NB4 (cell line): ENCODE measurements at regions not wholly inside any gene's neighbourhood (a gene's known extent, or its start where the extent isn't known, plus 50 kb on each side); places are given as distances from the start of the nearest gene placed in this dataset.

ENCODE experiments used
- DNase-seq: peaks from one replicate; pipeline ENCODE4 v3.0.0; 2010; ENCODE audit warnings: low read depth
- H3K4me3 ChIP-seq: one replicate; pipeline ENCODE4 v1.5.1; 2011; ENCODE audit warnings: mild to moderate bottlenecking, low read depth, low read length, moderate library complexity
- MYC ChIP-seq: IDR thresholded peaks from 2 replicates; pipeline ENCODE4 v1.6.1; 2011; ENCODE audit warnings: low read depth, low read length
- POLR2A ChIP-seq: IDR thresholded peaks from 2 replicates; pipeline ENCODE4 v1.6.1; 2011; ENCODE audit warnings: mild to moderate bottlenecking; ENCODE audit not compliant: insufficient read length; ENCODE audit errors: extremely low read depth
- TF ChIP-seq, protein P1 (sequence below): IDR thresholded peaks from 2 replicates; pipeline ENCODE4 v1.6.1; 2011; ENCODE audit warnings: low read depth, low read length
- TF ChIP-seq, protein P2 (sequence below): IDR thresholded peaks from one replicate; pipeline ENCODE4 v1.5.1; 2012; ENCODE audit warnings: low read depth, low read length

DNA sequence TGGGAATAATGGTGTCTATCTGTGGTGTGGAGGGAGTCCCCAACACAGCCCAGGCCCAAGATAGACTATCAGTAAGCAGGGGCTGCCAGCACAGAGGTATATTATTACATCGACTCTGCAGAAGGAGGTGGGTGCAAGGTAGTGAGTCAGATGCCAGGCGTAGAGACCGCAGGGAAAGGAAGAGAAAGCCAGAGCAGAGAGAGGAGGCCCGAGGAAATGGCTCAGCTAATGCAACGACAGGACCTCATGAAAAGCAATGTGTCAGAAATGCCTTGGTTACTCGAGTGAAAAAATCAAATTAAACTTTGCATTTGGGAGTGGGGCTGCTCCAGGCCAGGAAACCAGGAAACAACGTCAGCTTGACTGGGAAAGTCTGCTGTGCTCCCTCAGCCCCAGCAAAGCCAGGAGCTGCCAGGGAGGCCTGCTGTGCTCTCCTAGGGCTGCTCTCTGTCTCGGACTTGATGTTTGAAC, 173.2 kb downstream of the SUDS3 start:
- TF ChIP-seq, protein P1, sequence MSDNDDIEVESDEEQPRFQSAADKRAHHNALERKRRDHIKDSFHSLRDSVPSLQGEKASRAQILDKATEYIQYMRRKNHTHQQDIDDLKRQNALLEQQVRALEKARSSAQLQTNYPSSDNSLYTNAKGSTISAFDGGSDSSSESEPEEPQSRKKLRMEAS = no peak
- TF ChIP-seq MYC = no peak
- no peak for TF ChIP-seq POLR2A
- TF ChIP-seq, protein P2, sequence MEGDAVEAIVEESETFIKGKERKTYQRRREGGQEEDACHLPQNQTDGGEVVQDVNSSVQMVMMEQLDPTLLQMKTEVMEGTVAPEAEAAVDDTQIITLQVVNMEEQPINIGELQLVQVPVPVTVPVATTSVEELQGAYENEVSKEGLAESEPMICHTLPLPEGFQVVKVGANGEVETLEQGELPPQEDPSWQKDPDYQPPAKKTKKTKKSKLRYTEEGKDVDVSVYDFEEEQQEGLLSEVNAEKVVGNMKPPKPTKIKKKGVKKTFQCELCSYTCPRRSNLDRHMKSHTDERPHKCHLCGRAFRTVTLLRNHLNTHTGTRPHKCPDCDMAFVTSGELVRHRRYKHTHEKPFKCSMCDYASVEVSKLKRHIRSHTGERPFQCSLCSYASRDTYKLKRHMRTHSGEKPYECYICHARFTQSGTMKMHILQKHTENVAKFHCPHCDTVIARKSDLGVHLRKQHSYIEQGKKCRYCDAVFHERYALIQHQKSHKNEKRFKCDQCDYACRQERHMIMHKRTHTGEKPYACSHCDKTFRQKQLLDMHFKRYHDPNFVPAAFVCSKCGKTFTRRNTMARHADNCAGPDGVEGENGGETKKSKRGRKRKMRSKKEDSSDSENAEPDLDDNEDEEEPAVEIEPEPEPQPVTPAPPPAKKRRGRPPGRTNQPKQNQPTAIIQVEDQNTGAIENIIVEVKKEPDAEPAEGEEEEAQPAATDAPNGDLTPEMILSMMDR = no peak
- no peak for DNase-seq
- H3K4me3 ChIP-seq = no peak overlapping the region

DNA sequence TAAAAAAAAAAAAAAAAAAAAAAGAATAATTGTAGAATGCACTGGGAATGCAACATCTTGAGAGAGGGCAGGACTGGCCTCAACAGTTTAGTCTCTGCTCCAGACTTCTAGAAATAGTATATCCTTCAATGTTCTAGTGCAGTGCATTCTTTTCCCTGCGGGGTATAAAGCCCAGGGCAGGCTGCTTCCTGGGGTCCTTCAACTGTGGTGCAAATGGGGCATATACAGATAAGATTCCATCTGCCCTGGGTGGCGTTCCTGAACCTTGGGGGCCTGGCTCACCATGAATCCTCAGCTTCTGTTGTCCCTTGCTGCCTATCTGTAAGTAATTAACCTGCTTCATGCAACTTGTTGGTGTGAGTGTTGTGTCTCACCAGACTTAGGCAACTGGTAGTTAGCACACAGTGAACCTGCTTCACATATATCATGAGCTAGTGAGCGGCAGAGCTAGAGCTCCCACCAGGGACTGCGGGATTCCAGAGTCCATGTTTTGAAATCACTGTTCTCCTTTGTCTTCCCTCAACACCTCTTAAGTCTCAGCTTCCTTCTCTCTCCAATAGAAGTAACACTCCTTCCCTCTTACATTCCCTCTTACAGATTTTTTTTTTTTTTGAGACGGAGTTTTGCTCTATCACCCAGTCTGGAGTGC, 177.6 kb downstream of the SUDS3 start:
- TF ChIP-seq, protein P2 = no peak
- TF ChIP-seq, protein P1 = no peak
- TF ChIP-seq MYC (no peak), POLR2A (no peak)
- H3K4me3 ChIP-seq = no peak overlapping the region
- no peak for DNase-seq

DNA sequence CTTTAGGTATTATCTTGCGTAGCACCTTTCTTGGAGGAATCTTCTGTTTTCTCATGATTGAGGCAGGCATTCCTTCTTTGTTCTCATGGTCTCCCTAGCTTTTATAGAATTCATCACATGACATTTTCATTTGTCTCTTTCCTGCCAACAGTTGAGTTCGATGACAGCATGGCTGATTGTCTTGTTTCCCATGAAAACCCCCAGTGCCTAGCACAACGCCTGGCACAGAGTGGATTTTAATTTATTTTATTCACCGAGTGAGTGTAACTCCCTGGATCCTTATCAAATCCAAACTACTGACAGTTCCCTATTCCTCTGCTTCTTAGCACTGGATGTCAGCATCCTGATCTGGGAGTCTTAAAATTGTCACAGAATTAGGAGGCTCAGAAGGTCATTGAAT, 182.6 kb downstream of the SUDS3 start:
- no peak for TF ChIP-seq POLR2A
- TF ChIP-seq MYC = no peak
- TF ChIP-seq, protein P2 = no peak
- TF ChIP-seq, protein P1 = no peak
- no peak for DNase-seq
- no peak overlapping the region for H3K4me3 ChIP-seq

DNA sequence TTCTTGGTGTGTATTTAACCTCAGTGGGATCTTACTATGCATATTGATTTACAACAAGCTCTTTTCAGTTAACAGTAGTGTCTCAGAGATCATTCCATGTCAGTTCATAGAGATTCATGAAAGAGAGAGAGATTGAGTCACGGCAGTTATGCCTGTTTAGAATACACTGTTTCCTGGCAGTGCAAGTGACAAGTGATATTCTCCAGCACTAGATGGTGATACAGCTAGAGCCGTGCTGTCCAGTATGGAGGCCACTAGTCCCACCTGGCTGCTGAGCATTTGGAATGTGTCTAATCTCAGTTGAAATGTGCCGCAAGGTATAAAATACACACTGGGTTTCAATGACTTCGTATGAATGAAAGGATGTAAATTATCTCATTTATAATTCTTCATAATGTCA, 184.4 kb downstream of the SUDS3 start:
- no peak overlapping the region for H3K4me3 ChIP-seq
- DNase-seq = no peak
- no peak for TF ChIP-seq MYC
- TF ChIP-seq, protein P1 = no peak

DNA sequence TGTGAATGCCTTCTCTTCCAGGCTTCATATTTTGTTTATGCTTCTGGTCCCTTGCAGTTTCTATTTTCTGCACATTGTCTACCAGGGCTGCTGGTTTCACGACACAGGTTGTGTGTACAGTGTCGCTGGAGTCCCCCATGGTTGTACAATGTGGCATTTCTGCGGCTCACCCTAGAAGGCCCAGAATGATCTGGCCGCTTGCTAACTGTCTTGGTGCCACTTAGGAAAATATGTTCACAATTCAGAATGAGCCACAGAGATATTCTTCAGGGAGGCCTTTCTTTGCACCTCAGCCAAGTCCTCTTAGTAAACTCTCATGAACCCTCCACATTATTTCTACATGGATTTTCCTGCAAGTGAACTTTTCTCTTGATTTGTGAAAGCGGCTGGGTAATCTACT, 195.4 kb downstream of the SUDS3 start:
- no peak for DNase-seq
- no peak overlapping the region for H3K4me3 ChIP-seq
- TF ChIP-seq POLR2A (no peak), MYC (no peak)

DNA sequence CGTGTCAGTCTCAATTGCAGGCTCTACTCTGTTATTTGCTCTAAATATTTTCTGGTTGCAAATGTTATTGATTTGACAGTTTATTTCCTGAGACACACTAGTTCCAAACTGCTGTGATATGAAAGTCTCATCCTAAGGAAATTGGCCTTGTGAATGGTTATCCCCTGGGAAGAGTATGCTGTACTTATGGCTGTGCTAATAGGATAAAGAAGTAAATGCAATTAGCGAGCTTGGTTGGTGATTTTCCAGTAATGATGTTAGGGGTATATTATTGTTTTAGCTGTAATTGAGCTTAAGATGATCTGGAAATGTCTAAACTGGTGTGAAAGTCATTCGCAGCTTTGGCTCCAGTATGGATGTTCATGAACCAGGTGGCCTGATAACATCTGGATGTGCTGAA, 197.9 kb downstream of the SUDS3 start:
- no peak for DNase-seq
- H3K4me3 ChIP-seq = no peak overlapping the region
- TF ChIP-seq, protein P2 = no peak
- TF ChIP-seq POLR2A (no peak), MYC (no peak)
- TF ChIP-seq, protein P1 = no peak

DNA sequence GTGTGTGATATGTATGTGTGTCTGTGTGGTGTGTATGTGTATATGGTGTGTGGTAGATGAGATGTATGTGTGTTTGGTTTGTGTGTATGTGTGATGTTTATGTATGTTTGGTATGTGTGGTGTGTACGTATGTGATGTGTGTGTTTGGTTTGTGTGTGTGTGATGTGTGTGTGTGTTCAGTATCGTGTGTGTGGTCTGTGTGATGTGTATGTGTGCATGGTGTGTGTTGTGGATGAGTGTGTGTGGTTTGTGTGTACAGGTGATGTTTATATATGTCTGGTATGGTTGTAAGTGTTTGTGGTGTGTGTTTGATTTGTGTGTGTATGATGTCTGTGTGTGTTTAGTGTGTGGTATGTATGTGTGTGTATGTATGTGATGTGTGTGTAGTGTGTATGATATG, 199.4 kb downstream of the SUDS3 start:
- no peak overlapping the region for H3K4me3 ChIP-seq
- DNase-seq = no peak
- TF ChIP-seq MYC = no peak
- TF ChIP-seq, protein P1 = no peak
- no peak for TF ChIP-seq POLR2A
- TF ChIP-seq, protein P2 = no peak
